Omental fat pad (tissue), 3 donors: ENCODE measurements at regions not wholly inside any gene's neighbourhood (a gene's known extent, or its start where the extent isn't known, plus 50 kb on each side); places are given as distances from the start of the nearest gene placed in this dataset.
"Not testable (repeated sequence)": the region's sequence is repeated elsewhere in the genome, so short reads cannot be mapped to it uniquely, and the experiment has no call there.

Source experiments
- ATAC-seq: fragments of 150-250 bp; one replicate; pipeline ENCODE4 v1.9.1; 2016; ENCODE audit warnings: mild to moderate bottlenecking, moderate library complexity; ENCODE audit not compliant: low FRiP score
- DNase-seq: peaks from one replicate; pipeline ENCODE4 v3.0.0-alpha.2; 2019; ENCODE audit warnings: low spot score
- TF ChIP-seq, protein P1 (sequence below), 3 donors: fragments of 450-650 bp; IDR thresholded peaks; one replicate each; pipeline ENCODE4 v1.5.1; 2016 to 2017; ENCODE audit warnings: antibody characterized with exemption in 3 of 3, mild to moderate bottlenecking in 3 of 3, moderate library complexity in 2 of 3

DNA sequence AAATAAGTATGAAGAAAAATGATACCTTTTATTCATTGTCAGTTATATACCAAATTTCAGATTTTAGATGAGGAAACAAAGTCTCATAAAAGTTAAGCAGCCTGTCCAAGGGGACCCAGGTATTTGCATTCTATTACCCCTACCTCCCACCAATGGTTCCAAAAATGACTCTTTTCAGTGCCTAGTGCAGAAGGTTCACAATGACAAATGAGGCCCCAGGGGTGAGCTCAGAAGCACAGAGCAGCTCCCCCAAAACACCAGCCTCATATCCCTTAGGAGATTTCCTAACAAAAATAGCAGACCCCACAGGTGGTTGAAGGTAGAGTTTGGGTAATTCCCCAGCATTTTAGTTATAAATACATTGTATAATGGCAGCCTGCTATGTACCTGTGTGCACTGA, 168.6 kb downstream of the REEP3 start:
- ATAC-seq: no peak
- TF ChIP-seq, protein P1, sequence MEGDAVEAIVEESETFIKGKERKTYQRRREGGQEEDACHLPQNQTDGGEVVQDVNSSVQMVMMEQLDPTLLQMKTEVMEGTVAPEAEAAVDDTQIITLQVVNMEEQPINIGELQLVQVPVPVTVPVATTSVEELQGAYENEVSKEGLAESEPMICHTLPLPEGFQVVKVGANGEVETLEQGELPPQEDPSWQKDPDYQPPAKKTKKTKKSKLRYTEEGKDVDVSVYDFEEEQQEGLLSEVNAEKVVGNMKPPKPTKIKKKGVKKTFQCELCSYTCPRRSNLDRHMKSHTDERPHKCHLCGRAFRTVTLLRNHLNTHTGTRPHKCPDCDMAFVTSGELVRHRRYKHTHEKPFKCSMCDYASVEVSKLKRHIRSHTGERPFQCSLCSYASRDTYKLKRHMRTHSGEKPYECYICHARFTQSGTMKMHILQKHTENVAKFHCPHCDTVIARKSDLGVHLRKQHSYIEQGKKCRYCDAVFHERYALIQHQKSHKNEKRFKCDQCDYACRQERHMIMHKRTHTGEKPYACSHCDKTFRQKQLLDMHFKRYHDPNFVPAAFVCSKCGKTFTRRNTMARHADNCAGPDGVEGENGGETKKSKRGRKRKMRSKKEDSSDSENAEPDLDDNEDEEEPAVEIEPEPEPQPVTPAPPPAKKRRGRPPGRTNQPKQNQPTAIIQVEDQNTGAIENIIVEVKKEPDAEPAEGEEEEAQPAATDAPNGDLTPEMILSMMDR (IDR thresholded peaks at IDR 0.05): no peak
- no peak for DNase-seq

- no peak for DNase-seq
- TF ChIP-seq, protein P1 (IDR thresholded peaks at IDR 0.05): no peak
- no peak for ATAC-seq
These were observed 171.2 kb downstream of the REEP3 start for GRCh38 chr10:63692220-63692896.

DNA sequence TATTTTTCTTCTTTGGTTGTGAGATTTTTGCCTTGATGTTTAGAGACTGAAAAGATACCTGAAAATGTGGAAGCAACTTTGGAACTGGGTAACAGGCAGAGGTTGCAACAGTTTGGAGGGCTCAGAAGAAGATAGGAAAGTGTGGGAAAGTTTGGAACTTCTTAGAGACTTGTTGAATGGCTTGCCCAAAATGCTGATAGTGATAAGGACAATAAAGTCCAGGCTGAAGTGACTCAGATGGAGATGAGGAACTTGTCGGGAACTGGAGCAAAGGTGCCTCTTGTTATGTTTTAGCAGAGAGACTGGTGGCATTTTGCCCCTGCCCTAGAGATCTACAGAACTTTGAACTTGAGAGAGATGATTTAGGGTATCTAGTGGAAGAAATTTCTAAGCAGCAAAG, 171.8 kb downstream of the REEP3 start:
- DNase-seq, ATAC-seq: not testable (repeated sequence)

DNA sequence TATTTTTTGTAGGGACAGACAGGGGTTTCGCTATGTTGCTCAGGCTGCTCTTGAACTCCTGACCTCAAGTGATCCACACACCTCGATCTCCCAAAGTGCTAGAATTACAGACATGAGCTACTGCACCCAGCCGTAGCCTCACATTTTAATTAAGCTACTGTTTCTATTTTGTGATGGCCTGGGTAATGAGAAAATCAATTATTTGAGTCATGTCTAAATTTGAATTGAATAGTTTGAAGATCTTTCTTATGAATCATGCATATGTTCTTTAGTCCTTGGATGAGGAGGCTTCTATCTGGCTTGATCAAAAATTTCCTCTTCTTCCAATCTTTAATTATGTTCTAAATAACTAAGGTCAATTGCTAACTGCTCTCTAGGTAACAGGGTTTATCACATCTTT, 175.0 kb downstream of the REEP3 start:
- ATAC-seq (no peak), DNase-seq (no peak)
- TF ChIP-seq, protein P1 (IDR thresholded peaks at IDR 0.05): no peak

DNA sequence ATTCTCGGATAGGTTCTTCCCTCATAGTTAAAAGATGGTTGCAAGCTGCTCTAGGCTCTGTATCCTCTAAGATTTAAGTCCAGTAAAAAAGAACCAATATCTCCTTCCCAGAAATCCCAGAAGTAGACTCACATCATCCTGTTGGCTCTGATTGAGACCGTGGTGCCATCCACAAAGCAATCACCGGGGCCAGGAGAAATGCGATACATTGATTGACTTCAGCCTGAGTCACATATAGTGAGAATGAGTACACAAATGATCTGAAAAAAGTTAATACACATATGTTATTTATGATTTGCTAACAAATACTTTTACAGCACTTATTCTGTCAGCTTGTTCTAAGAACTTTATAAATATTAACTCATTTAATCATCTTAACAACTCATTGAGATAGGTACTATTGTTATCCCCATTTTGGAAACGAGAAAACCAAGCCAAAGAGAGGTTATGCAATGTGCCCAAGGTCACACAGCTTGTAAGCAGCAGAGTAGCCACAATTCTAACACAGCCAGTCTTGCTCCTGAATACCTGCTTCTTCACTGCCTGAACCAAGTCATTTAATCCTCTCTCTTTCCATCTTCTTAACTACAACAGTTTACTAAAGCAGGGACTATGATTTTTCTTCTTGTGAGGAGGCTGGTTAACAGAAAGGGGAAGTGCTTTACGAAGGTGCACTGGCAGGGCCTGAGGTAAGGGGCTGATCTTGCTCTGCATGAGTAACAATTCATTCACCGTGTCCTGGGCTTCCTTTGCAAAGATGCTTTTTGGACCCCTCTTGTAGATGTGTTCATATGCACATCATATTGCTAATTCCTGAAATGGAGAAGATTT, 177.0 kb downstream of the REEP3 start:
- no peak for ATAC-seq
- TF ChIP-seq, protein P1 (IDR thresholded peaks at IDR 0.05): no peak
- no peak for DNase-seq

- TF ChIP-seq, protein P1 (IDR thresholded peaks at IDR 0.05): no peak
- ATAC-seq (no peak), DNase-seq (no peak)
These were observed 177.6 kb downstream of the REEP3 start for GRCh38 chr10:63698787-63699150.

DNA sequence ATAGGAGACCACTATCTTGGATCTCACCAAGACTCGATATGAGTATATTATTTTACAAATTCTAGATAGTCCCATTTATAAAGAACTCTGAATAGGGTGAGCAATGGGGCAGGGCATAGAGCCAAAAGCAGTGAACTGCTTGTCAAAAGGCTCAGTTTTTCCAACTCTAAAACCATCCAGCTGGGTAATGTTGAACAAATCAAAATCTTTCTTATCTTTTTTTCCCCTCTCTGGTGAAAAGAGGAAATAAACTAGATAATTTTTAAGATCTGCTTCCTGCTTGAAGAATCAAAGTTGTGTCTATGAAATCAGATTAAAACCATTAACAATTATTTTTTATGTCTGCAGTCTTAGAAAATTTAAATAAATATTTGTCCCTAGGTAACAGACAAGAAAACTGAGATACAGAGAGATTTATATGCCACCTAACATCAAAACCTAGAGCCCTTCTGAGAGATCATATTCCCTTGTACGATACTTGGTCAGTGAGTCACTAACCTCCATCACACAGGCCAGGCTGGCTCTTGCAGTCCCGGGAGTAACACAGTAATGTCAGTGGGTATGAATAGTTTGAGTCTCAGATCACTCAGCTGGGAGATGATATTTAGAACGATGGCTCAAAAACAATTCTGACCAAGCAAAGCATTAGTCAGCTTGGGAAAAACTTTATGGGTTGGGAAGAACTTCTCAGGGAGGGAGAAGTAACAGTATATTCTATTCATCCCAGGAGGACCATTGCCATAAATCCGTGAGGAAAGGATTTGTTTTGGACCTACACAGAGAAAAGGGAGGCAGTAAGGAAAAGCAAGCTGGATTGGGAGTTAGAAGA, 178.8 kb downstream of the REEP3 start:
- TF ChIP-seq, protein P1 (IDR thresholded peaks at IDR 0.05): no peak
- DNase-seq (no peak), ATAC-seq (peak; percentile 99)
